ENCODE measurements at regions not wholly inside any gene's neighbourhood (a gene's known extent, or its start where the extent isn't known, plus 50 kb on each side); places are given as distances from the start of the nearest gene placed in this dataset.
"Not testable (repeated sequence)": the region's sequence is repeated elsewhere in the genome, so short reads cannot be mapped to it uniquely, and the experiment has no call there.

DNA sequence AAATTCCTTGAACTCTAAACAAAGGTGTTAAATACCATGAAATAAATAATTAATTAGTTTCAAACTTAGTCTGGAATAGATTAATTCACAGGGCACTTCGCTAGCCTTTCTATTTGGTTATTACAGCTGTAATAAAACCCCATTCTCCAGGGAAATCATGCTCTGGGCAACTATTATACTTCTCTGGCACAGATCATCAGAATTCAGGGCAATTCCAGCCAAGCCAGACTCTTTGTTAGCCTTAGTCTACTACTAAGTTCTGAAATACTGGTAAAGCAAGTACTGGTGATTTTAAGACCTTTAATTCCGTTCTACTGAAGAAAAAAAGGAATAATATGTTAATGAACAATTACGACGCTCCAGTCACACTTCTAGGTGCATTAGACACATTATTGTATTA is 123.4 kb upstream of the PDE1A start:
- DNase-seq, result no peak

DNA sequence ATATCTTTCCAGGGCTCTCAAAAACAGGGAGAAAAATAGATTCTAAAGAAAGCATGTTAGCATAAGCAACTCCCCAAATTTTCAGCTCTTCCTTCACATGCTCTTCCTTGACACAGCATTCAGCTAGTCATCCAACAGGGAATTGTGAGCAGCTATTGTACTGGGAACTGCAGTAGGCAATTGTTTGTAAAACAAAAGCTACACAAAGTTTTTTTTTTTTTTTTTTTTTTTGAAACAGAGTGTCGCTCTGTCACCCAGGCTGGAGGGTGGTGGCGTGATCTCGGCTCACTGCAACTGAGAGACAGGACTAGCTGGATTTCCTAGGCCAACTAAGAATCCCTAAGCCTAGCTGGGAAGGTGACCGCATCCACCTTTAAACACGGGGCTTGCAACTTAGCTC is 125.4 kb upstream of the PDE1A start:
- not testable (repeated sequence) for DNase-seq

GRCh38 chr2:182552785-182553184 is 125.9 kb upstream of the PDE1A start:
- not testable (repeated sequence) for DNase-seq

- no peak for DNase-seq
Measured at GRCh38 chr2:182553483-182553882, 126.6 kb upstream of the PDE1A start.

GRCh38 chr2:182554950-182555349 is 128.1 kb upstream of the PDE1A start:
- DNase-seq, result no peak

DNA sequence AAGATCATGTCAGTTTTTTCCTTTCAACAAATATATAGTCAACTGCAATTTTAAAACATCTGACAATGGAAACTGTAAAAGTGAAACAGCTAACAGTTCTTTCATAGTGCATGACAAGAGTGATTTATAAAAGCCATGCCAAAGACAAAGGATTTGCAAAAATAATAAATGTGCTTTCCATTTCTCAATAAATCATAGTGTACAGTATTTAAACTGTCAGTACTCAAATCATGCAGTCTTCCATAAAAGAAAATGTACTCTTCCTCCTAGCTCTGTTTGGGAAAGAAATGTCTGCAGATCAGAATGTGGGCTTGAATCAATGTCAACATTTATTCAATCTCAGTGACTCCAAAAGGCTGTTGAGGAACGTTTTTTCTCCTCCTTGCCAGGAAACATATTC is 131.7 kb upstream of the PDE1A start:
- DNase-seq, result no peak

- DNase-seq, result no peak
Measured at GRCh38 chr2:182559623-182560022, 132.8 kb upstream of the PDE1A start.

- no peak for DNase-seq
Measured at GRCh38 chr2:182565911-182566567, 139.2 kb upstream of the PDE1A start.

GRCh38 chr2:182573553-182573952 is 142.5 kb upstream of the DNAJC10 start:
- DNase-seq, result no peak

GRCh38 chr2:182577816-182578215 is 138.2 kb upstream of the DNAJC10 start:
- DNase-seq, result no peak

GRCh38 chr2:182581196-182581935 is 134.7 kb upstream of the DNAJC10 start:
- DNase-seq, result no peak

- no peak for DNase-seq
Measured at GRCh38 chr2:182584462-182584861, 131.6 kb upstream of the DNAJC10 start.

DNA sequence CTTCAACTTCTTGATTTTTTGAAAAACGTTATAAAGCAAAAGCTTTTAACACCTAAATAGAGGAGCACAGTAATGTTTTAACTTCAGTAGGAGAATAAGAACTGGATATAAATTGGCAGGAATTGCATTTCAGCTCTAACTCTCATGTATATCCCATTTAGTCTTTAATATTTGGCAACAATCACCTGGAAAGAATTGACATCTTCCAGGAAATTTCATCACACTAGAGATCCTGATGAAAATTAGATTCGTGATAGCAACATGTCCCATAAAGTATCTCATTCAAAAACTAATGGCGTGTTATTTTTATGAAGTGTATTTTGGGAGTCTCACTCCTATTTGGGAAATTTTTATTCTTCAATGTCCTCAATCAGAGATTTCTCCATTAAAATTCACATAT is 131.1 kb upstream of the DNAJC10 start:
- DNase-seq, result no peak

DNA sequence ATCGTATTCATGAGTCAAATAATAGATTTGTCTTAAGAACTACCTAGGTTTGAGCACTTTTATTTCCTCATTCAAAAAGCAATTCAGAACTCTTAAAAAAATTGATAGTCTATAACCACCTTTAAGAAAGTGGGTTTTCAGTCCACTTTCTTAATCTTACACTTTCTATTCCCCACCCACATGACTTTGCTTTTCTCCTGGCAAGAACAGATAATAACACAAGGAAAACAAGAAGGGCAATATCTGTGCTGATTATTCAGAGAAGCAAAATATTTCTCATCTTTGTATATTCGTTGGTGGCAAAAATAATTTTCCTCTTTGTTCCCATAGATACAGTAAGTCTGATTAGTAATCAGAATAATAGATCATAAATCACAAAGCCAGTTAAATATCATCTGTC is 130.6 kb upstream of the DNAJC10 start:
- no peak for DNase-seq

DNA sequence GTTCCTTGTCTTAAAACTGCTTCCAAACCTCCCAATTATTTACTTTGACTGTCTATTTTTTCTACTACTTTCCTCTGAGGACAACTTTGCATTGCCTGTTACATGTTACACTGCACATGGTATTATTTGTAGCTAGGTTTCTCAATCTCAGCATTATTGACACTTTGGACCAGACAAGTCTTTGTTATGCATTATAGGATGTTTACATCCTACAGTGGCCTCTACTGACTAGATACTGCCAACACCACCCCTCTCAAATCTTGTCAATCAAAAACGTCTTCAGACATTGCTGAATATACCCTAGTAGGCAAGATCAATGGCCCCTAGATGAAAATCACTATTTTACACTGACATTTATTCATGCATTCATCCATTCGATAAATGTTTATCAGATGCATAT is 129.6 kb upstream of the DNAJC10 start:
- no peak for DNase-seq

DNA sequence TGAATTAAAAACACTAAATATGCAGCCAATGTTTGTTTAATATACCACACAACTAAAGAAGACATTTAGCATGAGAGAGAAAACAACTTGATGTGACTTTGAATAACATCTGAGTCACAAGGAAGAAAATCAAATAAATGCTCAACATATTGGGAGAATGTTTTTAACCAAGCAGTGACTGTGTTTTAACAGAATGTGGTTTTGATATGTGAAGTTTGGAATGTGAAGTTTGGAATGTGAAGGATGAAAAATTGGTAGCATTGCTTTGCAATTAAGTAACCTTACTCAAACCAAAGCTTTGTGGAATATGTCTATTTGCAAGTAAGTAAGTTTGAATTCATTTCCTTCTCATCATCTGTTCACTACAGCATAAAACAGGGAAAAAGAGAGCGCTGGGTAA is 128.2 kb upstream of the DNAJC10 start:
- no peak for DNase-seq

- DNase-seq, result no peak
Measured at GRCh38 chr2:182589121-182589520, 126.9 kb upstream of the DNAJC10 start.

GRCh38 chr2:182591774-182592173 is 124.3 kb upstream of the DNAJC10 start:
- DNase-seq, result no peak

DNA sequence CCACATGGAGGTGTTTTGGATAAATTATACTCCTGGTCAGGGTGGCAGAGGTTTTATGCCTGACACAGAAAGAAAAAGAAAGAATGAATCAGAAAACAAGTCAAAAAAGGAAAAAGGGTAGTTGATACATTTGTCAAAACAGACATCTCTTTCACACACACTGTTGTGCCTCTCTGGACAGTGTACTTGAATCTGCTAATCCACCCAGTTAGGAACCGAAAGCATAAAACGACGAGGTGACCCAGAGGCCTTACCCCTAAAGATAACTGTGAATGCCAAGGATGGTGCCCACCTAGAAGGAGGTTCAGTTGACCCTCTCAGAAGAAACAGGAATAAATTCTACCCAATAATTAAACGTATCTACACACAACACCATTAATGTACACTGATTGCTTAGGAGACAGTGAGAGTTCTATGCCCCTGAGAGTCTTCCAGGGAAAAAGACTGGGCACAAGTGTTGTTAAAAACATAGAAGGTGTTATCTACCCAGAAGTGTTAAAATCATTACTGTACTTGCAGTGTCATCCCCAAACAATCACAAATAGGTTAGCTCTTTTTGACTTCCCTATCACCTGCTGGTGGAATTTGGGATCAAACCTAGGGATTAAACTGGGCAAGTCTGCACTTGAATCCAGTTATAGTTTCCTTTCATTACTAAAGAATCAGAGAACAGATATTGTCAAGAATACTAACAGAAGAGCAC is 123.2 kb upstream of the DNAJC10 start:
- no peak for DNase-seq

GRCh38 chr2:182593394-182593975 is 122.6 kb upstream of the DNAJC10 start:
- DNase-seq, result no peak

DNA sequence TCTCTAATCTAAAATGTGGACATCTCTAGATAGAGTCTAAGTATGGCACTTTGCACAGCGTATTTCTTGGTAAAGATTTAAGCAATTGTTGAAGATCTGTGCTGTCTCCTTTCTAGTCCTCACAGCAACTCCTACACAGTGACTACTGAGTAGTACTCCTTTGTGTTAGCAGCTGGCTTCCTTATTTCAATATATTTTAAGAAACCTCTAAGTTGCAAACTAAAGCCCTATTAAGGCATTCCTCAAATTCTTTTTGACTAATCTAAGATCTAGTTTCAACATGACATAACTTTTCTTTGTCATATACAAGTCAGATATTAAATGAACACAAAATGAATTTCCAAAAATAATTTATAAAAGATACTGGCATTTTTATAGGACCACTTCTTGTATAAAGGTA is 121.8 kb upstream of the DNAJC10 start:
- DNase-seq, result no peak

GRCh38 chr2:182595650-182596049 is 120.4 kb upstream of the DNAJC10 start:
- DNase-seq, result no peak

DNA sequence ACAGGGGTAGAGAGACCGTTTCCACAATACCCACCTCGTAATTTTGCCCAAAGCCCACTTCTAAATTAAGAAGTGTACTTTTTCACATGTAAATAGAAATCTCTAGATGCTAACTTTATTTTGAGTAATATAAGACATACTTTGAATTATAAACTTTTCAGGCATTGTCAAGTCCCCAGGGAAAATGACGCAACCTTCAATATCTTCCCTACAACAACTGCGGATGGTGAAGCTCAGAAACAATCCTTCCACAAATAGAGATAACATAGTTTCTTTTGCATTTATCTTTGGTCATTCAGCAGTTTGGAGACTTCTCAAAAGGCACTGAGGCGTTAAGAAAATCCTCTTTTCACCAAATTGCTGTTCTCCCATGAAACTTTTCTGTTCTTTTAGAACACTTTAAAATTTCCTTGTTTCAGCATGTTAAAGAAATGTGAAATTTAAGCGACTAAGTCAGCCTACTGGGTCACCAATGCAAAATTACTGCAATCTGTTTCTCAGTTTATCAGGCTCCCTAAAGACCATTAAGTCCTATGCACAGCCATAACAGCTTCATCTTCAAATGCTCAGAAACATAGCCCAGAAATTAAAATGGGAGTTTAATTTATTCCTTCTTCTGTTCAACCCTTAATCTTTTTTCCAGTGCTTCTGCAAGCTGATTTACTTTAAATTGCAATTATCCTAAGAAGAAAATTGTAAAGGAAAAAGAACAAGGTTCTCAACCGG is 118.3 kb upstream of the DNAJC10 start:
- DNase-seq, result no peak
